HG03558 (cell line): ENCODE measurements at regions not wholly inside any gene's neighbourhood (a gene's known extent, or its start where the extent isn't known, plus 50 kb on each side); places are given as distances from the start of the nearest gene placed in this dataset.
"Not testable (repeated sequence)": the region's sequence is repeated elsewhere in the genome, so short reads cannot be mapped to it uniquely, and the experiment has no call there.

Source experiments
- ATAC-seq: cut with Tn5 transposase; IDR thresholded peaks from one replicate; pipeline ENCODE4 v1.9.1; 2021; ENCODE audit warnings: moderate number of reproducible peaks; ENCODE audit not compliant: unreplicated experiment; ENCODE audit errors: extremely low read depth

DNA sequence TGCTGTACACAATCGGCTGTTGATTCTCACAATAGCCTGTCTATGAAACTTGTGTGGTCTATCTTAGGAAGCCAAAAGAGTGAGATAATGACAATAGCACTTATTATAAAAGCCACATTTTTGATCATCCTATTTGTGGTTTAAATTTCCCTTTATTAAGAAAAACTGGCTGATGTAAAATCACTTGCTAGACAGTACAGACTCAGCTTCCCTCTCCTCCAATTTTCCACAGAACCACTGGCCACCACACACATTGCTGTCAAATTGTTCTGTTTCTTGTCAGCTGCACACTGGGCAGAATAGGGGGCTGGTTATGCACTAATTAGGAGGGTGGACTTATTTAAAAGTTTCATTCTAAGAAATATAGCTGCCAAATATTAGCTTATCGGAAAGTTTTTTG, 425.9 kb downstream of the EPHA3 start:
- no peak for ATAC-seq

DNA sequence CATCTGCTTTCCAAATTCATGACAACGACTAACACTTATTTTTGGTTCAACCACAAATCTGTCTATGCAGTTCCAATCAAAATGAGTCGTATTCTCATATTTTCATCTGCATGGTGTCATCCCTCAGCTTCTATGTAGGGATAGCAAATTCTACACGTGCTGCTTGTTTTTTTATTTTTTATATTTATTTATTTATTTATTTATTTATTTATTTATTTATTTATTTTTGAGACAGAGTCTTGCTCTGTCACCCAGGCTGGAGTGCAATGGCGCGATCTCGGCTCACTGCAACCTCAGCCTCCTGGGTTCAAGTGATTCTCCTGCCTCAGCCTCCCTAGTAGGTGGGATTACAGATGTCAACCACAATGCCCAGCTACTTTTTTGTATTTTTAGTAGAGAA, 447.2 kb downstream of the EPHA3 start:
- ATAC-seq: not testable (repeated sequence)

DNA sequence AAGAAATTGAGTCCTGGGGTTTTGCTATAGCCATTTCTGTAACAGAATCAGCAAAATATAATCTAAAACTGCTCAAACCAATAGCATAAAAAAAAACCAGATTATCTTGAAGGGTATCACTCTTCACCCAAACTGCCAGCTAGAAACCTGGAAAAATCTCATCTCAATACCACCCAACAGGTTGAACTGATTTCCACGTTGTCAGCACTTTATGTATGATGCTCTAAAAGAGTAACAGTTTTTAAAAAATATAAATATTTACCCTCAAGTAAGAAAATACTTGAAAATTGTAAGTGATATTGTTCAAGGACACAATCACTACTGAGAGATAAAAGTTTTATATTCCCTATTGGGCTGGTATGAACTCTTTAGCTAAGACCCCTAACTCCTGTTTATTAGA, 451.3 kb downstream of the EPHA3 start:
- ATAC-seq: no peak

DNA sequence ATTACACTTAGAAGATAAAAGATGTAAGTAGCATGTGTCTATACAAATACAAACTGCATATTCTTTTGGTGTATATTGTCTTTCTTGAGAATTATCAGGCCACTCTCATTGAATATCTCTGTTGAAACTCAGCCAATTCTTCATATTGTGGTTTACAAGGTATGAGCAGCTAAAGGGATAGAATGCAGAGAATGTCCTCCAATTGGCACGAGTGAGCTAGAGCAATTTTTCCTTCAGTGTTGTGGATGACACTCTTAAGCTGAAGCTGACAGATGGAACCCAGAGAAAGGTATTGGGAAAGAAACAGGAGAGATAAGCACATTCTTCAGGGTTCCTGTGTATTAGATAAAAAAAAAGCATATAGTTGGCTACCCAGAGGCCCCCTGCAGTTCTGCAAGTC, 453.1 kb downstream of the EPHA3 start:
- no peak for ATAC-seq

DNA sequence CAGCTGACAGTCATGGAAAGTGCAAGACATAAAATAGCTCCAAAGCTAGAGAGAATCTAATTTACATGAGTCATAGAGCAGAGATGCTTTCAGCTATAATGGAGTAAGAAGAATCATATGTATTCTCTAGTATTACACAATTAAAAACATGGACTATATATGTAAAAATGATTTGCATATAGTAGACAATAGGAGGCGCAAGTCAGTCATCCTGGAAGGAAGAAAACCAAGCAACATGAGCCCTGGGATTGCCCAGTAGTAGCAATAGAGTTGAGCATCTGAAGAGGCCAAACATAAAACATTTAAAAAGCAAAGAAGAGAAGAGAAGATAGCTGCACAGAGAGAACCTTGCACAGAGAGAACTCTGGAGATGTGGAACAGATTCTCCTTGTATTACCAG, 455.0 kb downstream of the EPHA3 start:
- ATAC-seq: no peak

DNA sequence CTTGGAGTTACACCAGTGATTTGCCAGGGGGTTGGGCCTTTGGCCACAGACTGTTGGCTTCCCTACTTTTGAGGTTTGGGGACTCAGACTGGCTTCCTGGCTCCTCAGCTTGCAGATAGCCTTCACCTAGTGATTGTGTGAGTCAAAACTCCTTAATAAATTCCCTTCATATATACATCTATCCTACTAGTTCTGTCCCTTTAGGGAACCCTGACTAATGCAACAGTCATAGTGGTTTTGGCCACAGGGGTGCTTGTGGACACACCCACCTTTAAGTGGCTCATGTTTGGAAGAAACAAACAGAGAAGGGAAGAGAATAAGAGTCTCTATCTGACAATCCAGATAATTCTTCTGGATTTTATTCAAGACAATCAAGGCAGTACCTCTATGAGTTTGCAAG, 457.7 kb downstream of the EPHA3 start:
- no peak for ATAC-seq

- no peak for ATAC-seq
Measured at GRCh38 chr3:89570465-89570864, 463.0 kb downstream of the EPHA3 start.

GRCh38 chr3:89571298-89571697, 463.9 kb downstream of the EPHA3 start:
- no peak for ATAC-seq

GRCh38 chr3:89571707-89572106, 464.3 kb downstream of the EPHA3 start:
- ATAC-seq: no peak

GRCh38 chr3:89572261-89572660, 464.8 kb downstream of the EPHA3 start:
- ATAC-seq: no peak

GRCh38 chr3:89576417-89576816, 469.0 kb downstream of the EPHA3 start:
- ATAC-seq: no peak

DNA sequence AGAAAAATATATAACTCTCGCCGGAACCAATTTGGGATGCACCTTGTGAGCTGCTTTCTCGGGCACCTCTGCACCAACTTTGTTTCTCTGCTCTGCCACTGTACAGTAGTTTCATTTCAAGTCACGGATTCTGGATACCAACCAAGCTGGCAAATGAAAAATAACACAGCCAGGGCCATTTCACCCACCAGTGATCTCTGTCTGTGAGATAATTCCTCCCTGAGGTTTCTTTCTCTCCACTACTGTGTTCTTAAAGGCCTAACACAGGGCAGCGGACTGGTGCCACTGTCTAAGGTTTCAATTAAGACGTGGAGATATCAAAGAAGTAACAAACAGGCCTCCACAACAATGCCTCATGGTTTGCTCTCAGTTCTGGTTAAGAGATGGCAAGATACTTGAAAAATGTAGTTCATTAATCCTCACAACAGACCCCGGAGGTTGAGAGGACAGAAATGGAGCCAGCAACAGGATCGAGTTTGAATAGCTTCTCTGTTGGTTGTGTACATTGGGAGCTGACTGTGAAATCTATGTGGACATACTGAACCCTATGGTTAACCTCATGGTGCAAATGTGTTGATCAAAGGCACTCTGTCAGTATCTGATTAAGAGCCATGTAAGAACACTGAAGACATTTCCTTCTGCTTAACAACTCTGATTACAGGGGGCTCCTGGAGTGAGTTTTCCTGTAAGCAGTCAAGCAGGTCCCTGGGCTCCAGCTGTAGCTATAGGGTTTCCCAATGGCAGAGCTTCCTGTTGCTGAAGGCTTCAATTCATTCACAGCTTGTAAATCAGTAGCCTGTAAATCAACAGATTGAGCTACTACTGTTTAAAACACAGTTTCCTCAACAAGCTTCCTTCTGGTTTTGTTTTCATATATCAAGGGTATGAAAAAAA, 470.5 kb downstream of the EPHA3 start:
- no peak for ATAC-seq

DNA sequence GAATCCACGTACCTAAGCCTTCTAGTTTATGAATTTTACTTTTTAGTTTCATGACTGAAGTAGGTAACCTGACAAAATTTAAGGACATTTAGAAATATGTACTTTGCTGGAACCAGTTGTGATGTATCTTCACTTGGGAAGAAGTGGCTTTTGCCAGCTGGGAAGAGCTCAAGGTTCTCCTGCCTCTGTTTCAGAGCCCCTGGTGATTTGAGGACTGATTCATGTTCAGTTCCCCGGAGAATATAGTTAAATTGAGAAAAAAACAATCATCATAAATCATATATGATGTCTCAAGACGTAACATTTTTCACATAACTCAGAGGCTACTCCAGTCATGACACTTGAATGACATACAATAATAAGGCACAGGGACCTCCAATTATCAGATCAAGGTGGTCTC, 473.4 kb downstream of the EPHA3 start:
- no peak for ATAC-seq

- ATAC-seq: no peak
Measured at GRCh38 chr3:89584398-89584797, 477.0 kb downstream of the EPHA3 start.

GRCh38 chr3:89586256-89586655, 478.8 kb downstream of the EPHA3 start:
- ATAC-seq: no peak

- ATAC-seq: no peak
Measured at GRCh38 chr3:89586676-89587075, 479.3 kb downstream of the EPHA3 start.

DNA sequence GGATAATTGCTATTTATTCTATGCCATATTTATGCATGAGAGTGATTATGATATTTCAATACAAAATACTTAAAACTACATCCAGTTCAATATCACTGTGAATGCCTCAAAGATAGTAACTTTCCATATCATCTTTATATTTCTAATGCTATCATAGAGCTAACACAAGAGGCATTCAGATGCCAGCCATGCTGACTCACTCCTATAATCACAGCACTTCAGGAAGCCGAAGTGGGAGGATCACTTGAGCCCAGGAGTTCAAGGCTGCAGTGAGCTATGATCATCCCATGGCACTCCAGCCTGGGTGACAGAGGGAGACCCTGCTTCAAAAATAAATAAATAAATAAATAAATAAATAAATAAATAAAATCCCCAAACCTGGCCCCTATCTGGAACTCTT, 498.7 kb downstream of the EPHA3 start:
- ATAC-seq: no peak

GRCh38 chr3:89612027-89612426, 504.6 kb downstream of the EPHA3 start:
- ATAC-seq: no peak

GRCh38 chr3:89613241-89613640, 505.8 kb downstream of the EPHA3 start:
- no peak for ATAC-seq

DNA sequence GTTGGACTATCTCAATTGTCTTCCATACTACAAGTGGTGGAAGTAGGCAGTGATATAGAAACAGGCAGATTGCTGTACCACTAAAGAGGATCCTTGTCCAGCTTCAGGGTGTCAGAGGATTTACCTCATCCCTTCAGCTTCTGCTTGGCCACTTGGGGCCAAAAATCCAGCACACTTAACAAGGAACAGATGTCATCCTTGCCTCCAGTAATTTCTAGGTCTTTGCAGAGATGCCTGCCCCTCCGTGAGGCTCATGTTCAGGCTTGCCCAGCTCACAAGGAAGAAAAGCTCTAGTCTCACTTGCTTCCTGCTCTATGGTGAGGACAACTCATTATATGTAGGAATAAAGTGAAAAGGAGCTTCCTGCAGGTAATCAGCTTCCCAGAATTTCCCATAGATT, 510.3 kb downstream of the EPHA3 start:
- no peak for ATAC-seq

GRCh38 chr3:89619263-89619662, 511.8 kb downstream of the EPHA3 start:
- no peak for ATAC-seq

DNA sequence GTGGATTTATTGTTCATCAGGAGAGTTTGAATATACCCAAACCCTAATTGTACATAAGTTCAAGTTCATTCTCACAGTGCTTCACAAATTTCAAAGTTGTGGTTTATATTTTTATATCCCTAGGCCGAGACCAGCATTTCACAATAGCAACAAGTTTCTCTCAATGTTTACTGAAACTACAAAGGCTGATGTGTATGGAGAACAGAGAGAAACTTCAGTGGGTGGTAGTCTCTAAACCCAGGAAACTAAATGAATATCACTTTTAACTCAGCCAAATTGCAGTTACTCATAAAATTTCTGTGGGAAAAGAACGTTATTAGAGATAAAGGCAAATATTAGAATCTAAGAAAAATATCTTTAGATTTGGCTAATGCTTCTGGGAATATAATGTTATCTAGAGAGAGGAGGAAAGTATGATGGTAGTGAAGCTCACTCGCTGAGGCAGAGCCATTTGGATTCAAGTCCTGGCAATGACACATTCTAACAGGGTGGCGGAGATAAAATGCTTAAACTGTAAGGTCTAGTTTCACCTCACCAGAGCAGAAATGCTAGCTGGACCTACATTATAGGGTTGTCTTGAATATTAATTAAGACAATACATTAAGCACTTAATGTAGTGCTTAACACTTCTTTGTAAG, 514.8 kb downstream of the EPHA3 start:
- ATAC-seq: no peak
